GM08714 (cell line): ENCODE measurements at regions not wholly inside any gene's neighbourhood (a gene's known extent, or its start where the extent isn't known, plus 50 kb on each side); places are given as distances from the start of the nearest gene placed in this dataset.
A peak's percentile ranks its signal among the peaks of the same experiment; 100 is the strongest.
"Not testable (repeated sequence)": the region's sequence is repeated elsewhere in the genome, so short reads cannot be mapped to it uniquely, and the experiment has no call there.

Experiments used
- H3K4me3 ChIP-seq: fragments of 200-500 bp; sonication (Bioruptor generic); 2 replicates; pipeline ENCODE4 v1.5.1; 2014; ENCODE audit warnings: mild to moderate bottlenecking, low read length, inconsistent platforms
- ZNF274 ChIP-seq: IDR thresholded peaks from 2 replicates; pipeline ENCODE4 v1.6.1; 2012; ENCODE audit warnings: mild to moderate bottlenecking, low read depth, low read length

DNA sequence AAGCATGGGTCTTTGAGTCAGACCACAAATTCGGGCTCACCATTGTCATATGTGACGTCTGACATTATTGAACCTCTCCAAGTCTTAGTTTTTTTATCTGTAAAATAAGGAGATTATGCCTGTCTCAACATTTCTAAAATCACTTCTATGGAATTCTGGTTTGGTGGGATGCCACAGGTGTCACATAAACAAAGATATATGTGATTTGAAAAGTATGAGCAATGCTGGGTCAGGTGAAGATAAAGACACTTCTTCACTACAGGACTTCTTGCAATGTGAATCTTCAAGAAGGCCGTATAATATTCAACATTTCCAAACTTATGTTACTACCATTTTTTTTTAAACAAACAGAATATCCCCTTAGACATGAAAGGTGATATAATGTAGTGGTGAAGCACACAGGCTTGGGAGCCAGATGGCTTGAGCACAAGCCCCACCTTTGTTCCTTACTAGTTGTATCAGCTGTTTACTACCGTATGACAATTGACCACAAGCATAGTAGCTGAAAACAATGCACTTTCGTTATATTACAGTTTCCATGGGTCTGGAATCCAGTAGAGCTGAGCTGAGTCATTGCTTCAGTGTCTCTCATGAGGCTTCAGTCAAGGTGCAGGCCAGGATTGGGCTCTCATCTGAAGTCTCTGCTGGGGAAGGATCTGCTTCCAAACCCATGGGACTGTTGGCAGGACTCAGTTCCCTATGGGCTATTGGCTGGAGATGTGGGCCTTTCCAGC lies 87.7 kb downstream of the UTP18 start:
- no peak for TF ChIP-seq ZNF274
- no peak overlapping the region for H3K4me3 ChIP-seq

DNA sequence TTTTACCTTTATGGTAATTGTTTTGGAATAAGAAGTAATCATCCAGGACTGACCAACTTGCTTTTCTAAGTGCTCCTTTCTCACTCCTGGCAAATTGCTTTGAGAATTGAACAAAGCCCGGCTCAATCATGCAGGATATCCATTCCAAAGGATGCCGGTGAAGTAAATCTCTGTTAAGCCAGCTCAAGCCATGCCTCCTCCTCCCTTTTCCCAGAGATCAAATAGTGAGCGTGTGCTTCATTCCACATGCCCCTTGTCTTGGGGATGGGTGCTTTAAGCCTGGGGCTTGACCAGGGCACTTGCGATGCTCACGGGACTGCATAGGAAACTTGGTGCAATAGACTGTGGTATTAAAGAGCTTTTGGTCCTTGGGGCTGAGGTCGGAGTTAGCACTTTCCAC lies 90.7 kb downstream of the UTP18 start:
- H3K4me3 ChIP-seq: no peak overlapping the region
- TF ChIP-seq ZNF274: no peak

DNA sequence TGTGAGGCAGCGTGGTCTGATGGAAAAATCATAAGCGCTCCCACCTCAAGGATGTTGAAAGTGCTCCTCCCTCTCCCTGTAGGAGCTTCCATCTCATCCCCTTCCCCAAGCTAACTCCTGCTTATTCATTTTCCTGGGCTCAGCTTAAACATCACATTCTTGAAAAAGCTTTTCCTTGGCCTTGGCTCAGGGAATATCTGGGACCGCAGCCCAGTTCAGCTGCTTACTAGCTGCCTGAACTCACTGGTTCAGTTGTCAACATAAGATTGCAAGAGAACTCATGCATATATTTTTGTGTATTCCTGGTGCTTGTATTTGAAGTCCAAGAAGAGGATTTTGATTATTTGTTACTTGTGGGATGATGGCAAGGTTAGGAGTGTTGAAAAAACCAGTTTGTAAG lies 91.5 kb downstream of the UTP18 start:
- H3K4me3 ChIP-seq: no peak overlapping the region
- no peak for TF ChIP-seq ZNF274

DNA sequence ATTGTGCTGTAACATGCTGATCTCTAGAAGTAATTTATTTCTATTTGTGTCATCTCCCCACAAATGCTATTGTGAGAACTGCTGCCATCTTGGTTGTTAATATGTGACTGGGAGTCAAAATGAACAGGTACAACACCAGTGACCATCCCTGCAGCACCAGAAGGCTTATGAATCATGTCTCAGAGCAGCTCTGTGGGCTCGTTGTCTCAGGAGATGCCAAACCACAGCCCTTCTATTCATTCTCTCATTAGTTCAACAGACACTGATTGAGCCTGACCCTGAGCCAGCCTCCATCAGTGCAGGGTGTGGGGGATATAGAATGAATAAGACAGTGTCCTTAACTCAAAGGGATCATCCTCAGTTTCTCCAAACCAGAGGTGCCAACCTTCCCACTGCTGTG lies 92.5 kb downstream of the UTP18 start:
- H3K4me3 ChIP-seq: no peak overlapping the region
- no peak for TF ChIP-seq ZNF274

DNA sequence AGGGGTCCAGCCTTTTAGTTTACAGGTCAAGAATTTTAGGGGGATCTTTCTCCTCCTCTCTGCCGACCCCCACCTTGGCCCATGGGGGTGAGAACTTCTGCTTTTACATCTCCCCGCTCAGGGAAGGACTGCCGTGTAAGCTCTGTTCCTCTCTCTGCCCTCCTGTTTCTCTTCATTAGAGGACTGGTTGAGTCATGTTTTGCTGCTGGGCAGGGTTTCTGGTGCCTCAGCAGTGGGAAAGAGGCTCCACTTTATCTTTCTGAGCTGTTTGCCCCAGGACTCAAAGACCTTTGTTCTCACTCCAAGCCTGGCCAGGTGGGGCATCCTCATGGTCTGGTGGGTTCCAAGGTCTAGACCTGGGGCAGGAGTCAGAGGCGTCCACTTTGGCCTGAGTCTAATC lies 93.0 kb downstream of the UTP18 start:
- no peak for TF ChIP-seq ZNF274
- H3K4me3 ChIP-seq: no peak overlapping the region

DNA sequence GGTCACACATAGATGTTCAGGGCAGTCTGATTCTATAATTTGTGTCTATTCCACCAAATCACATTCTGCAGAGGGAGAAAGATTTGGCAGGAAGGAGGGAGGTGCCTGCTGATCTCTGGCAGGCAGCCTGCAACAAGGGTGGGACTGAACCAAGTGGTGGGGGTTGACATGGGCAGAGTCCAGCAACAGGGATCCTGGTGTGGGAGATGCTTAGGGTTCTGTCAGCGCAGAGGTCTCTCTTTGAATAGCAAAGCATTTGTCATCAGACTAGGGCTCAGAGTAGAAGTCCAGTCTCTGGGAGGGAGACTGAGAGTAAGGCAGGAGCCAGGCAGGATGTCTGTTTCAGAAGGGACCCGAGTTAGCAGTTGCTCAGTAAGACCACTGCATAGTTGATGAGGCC lies 94.6 kb downstream of the UTP18 start:
- no peak overlapping the region for H3K4me3 ChIP-seq
- no peak for TF ChIP-seq ZNF274

DNA sequence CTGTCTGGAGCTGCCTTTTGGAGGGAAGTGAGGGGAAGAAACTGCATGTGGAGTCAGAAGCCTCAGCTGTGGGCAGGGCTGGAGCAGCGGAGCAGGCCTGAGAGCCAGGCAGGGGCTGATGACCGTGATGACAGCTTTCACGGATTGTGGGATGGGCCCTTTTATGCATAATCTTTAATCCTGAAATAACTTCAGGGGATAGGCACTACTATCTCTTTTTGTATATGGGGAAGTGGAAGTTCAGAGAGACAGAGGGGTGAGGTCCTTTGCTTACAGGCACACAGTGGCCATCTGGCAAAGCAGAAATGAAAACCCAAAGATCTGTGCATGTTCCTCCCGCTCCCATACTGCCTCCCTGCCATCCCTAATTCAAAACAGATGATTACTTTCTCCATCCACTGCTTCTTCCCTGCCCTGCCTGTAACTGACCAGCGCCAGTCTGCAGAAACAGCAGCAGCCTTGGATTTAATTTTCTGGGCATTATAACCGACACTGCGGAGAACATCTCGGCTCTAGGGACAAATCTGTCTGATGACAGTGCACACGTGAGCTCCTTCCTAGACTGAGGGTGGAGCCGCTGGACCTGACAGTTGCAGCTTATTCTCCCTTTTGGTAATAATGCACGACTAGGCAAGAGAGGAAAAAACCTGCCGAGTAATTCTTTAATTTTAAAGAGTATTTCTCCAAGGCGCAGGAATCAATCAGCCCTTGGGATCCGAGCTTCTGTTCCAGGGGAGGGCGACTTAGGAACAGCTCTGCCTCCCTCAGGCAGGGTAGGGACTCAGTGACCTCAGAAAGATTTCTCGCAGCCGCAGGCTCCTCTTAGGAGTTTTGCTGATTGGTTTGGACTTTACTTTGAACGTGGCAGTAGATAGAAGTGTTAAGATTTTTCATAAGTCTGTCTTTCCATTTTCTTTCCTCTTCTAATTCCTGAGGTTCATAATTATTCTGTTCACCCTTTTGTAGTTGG lies 95.4 kb downstream of the UTP18 start:
- H3K4me3 ChIP-seq: no peak overlapping the region
- no peak for TF ChIP-seq ZNF274

DNA sequence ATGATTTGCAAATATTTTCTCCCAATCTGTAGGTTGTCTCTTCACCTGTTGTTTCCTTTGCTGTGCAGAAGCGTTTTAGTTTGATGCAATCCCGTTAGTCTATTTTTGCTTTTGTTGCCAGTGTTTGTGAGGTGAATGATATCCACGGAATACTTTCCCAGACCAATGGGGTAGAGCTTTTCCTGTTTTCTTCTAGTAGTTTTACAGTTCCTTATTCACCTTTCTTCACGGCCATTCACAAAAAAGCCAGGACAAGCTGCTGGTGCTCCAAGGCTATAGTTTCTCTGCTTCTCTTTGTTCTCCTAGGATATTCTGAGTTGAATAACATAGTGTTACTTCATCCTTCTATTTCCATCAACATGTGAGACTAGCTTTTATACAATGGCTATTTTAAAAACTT lies 98.7 kb downstream of the UTP18 start:
- no peak for TF ChIP-seq ZNF274
- H3K4me3 ChIP-seq: no peak overlapping the region

DNA sequence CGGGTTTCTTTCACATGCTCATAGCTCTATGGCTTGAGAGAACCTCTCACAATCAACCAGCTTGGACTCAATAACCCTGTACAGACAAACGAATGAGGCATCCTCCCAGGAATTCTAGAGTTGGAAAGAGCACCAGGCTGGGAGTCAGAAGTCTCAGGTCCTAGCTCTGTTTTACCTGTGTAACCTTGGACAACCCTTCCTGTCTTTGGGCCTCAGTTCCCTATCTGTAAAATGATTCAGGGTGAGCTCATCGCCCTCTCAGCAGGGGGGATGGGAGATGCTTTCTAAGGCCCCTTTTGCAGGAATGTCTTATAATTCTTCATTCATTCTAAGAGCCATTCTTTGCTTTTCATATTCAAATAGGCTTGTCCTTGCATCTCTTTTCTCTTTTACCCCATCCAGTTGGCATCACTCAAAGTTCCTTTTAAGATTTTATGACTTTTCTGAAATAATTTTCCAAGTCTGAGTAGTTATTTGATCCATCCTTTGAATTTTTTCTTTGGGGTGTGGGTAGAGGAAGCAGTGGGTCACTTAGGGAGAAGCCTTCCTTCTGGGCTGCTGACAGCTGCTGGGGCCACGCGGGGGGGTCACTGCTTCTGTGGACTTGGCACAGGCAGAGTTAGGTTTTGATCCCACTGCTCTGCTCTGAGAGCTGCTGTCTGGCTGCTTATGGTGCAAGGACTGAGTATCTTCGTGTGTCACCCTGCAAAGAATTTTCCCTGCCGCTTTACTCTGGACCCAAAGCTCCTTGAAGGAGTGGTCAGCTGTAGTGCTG lies 102.7 kb downstream of the UTP18 start:
- TF ChIP-seq ZNF274: no peak
- H3K4me3 ChIP-seq: no peak overlapping the region

DNA sequence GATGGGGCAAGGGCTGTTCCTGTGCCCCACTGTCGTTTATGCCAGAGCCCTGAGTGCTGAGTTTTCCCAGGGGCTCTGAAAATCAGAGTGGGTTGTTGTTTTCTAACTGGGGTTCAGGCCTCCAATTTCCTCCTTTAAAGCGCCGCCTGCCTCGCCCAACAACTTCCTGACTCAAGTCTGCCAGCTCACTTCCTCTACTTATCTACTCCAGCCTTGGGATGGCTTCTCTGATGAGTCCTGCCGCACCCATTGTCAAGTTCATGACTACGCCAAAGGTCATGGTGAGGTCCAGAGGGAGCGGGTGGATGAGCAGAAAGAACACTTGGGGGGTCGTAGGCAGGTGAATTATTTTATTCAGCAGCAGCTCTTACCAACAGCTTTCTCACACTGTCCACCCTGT lies 104.7 kb downstream of the UTP18 start:
- H3K4me3 ChIP-seq: no peak overlapping the region
- no peak for TF ChIP-seq ZNF274

DNA sequence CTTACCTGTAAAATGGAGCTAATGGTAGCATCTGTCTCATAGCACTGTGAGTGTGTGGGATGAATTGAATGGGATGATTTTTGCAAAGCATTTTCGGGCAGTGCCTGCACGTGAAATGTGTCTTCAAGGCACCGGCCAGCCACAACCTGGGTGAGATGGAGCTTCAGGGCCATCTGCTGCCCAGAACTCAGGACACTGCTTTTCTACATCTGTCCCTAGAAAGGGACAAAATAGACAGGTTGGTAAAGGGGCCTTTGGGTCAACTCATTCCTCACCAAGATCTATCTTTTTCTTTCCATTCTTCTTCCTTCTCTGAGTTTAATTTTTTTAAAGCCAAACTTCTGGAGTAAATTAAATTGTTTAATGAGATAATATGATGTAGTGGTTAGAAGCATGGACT lies 106.5 kb downstream of the UTP18 start:
- no peak for TF ChIP-seq ZNF274
- H3K4me3 ChIP-seq: no peak overlapping the region

DNA sequence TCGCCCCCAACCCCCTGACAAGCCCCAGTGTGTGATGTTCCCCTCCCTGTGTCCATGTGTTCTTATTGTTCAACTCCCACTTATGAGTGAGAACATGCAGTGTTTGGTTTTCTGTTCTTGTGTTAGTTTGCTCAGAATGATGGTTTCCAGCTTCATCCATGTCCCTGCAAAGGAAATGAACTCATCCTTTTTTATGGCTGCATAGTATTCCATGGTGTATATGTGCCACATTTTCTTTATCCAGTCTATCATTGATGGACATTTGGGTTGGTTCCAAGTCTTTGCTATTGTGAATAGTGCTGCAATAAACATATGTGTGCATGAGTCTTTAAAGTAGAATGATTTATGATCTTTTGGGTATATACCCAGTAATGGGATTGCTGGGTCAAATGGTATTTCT lies 107.5 kb downstream of the UTP18 start:
- not testable (repeated sequence) for H3K4me3 ChIP-seq

DNA sequence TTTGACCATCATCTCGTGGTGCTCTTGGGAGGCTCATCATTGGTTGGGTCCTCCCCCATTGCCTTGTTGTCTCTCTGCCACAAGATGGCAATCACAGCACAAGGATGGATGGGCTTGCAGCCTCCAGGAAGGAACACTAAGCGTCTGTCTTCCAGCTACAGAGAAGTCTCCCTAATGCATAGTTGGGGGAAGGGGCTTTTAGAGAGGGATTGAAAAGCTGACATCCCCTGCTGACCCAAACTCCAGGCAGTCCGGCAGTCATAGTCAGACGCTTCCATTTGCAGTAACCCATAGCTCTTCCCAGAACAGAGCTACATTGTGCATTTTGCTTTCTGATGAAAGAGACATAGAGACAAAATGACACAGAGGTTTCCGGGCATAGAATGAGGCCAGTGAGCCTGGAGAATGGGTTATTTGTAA lies 111.4 kb downstream of the UTP18 start:
- no peak for TF ChIP-seq ZNF274
- no peak overlapping the region; the same call in 1 of the 2 replicates for H3K4me3 ChIP-seq

DNA sequence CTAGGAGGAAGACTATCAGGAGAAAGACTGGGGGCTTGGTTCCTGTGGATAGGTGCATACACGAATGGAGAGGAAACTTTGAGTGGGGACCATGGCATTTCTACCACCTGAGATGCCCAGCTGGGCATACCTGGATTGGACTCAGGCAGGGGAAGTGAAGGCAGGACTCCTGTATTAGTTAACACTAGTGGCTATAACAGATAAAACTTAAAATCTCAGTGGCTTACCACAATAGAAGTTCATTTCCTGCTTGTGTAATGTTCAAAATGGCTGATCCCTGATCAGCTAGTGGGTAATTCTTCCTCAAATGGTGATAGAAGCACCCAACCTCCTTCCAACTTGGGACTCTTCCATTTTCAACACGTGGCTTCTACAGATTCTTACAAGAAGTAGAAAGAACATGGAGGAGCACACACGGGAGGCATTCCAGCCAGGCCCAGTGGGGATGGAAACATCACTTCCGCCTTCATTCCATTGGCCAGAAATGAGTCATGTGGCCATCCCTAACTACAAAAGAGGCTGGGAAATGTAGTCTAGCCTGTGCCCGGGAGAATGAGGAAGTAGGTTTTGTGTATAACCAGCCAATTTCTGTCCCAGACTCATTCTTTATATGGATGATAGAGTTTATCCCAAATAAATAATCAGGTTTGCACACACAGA lies 112.1 kb downstream of the UTP18 start:
- no peak for TF ChIP-seq ZNF274
- H3K4me3 ChIP-seq: peak overlapping the region; percentile 2; the same call in 1 of the 2 replicates
